Testis (tissue), 2 donors: ENCODE measurements at regions not wholly inside any gene's neighbourhood (a gene's known extent, or its start where the extent isn't known, plus 50 kb on each side); places are given as distances from the start of the nearest gene placed in this dataset.

ENCODE experiments used
- CTCF ChIP-seq, 3 experiments: fragments of 450-650 bp in 2 of 3; fragments of 200-600 bp in 1 of 3; sonication (generic) in 1 of 3; IDR thresholded peaks; one replicate each; pipeline ENCODE4 v1.5.1; 2016 to 2019; ENCODE audit warnings: antibody characterized with exemption in 3 of 3, mild to moderate bottlenecking in 2 of 3, moderate library complexity in 1 of 3
- POLR2A ChIP-seq: fragments of 450-650 bp; IDR thresholded peaks from one replicate; pipeline ENCODE4 v1.6.1; 2017; ENCODE audit warnings: antibody characterized with exemption, mild to moderate bottlenecking, moderate library complexity

- TF ChIP-seq POLR2A: no peak
- no peak for TF ChIP-seq CTCF (IDR thresholded peaks at IDR 0.05)
Measured at GRCh38 chr3:106482451-106482850, 613.6 kb upstream of the CBLB start.
